SK-N-SH (cell line): ENCODE measurements at regions not wholly inside any gene's neighbourhood (a gene's known extent, or its start where the extent isn't known, plus 50 kb on each side); places are given as distances from the start of the nearest gene placed in this dataset.

Source experiments
- CTCF ChIA-PET: fragments of 300-600, 350-600 bp; formaldehyde crosslinking; extraction: SDS; loops from one replicate; lab custom pipeline; 2021; lab: Yijun Ruan, JAX
- POLR2A ChIA-PET: fragments of 350-600 bp; sonication (Branson Sonifier 250); formaldehyde crosslinking; extraction: SDS; loops from one replicate; lab custom pipeline; 2020; ENCODE audit warnings: antibody characterized with exemption, inconsistent platforms; lab: Yijun Ruan, JAX
- DNase-seq: peaks from one replicate; pipeline ENCODE4 v3.0.0; 2012
- H2AFZ ChIP-seq: fragments of 200-600 bp; sonication (generic); 2 replicates; pipeline ENCODE4 v1.8.1; 2016; ENCODE audit warnings: antibody characterized with exemption, mild to moderate bottlenecking, low read depth
- H3F3A ChIP-seq: fragments of 200-600 bp; sonication (generic); replicated peaks from 2 replicates; pipeline ENCODE3; 2016; ENCODE audit warnings: antibody characterized with exemption, mild to moderate bottlenecking; ENCODE audit not compliant: insufficient read depth
- H3K27ac ChIP-seq, 2 experiments: fragments of 200-500 bp in 1 of 2; fragments of 200-600 bp in 1 of 2; sonication (Bioruptor generic) in 1 of 2; sonication (generic), shearing (Covaris generic) in 1 of 2; 2 replicates each; pipeline versions ENCODE4 v1.5.1 to v1.6.1; 2014 to 2016; ENCODE audit warnings: low read depth in 2 of 2, inconsistent platforms in 1 of 2, low read length in 1 of 2, mild to moderate bottlenecking in 1 of 2, mixed read lengths in 1 of 2
- H3K27me3 ChIP-seq: fragments of 200-600 bp; sonication (generic), shearing (Covaris generic); 2 replicates; pipeline ENCODE4 v1.6.1; 2016; ENCODE audit warnings: mixed run types; ENCODE audit not compliant: insufficient read depth
- H3K36me3 ChIP-seq, 2 experiments: fragments of 200-500 bp in 1 of 2; fragments of 200-600 bp in 1 of 2; sonication (Bioruptor generic) in 1 of 2; sonication (generic) in 1 of 2; replicated peaks in 1 of 2; 2 replicates each; pipeline versions ENCODE3 to v1.5.1; 2014 to 2016; ENCODE audit warnings: low read length in 1 of 2, mild to moderate bottlenecking in 1 of 2; ENCODE audit not compliant: insufficient read depth in 2 of 2, control insufficient read depth in 1 of 2
- H3K4me1 ChIP-seq, 2 experiments: fragments of 200-500 bp in 1 of 2; fragments of 200-600 bp in 1 of 2; sonication (Bioruptor generic) in 1 of 2; sonication (generic), shearing (Covaris generic) in 1 of 2; 2 replicates each; pipeline versions ENCODE4 v1.5.1 to v1.6.1; 2014 to 2016; ENCODE audit warnings: low read depth in 1 of 2, low read length in 1 of 2, mixed run types in 1 of 2; ENCODE audit not compliant: insufficient read depth in 2 of 2, control insufficient read depth in 1 of 2
- H3K4me2 ChIP-seq: fragments of 200-600 bp; sonication (generic), shearing (Covaris generic); 2 replicates; pipeline ENCODE4 v1.6.1; 2017; ENCODE audit warnings: mixed run types
- H3K4me3 ChIP-seq, 2 experiments: fragments of 200-500 bp in 1 of 2; fragments of 200-600 bp in 1 of 2; sonication (Bioruptor generic) in 1 of 2; sonication (generic), shearing (Covaris generic) in 1 of 2; 2 replicates each; pipeline versions ENCODE4 v1.5.1 to v1.8.1; 2014 to 2016; ENCODE audit warnings: low read depth in 2 of 2, inconsistent platforms in 1 of 2, low read length in 1 of 2, mild to moderate bottlenecking in 1 of 2, mixed read lengths in 1 of 2, moderate library complexity in 1 of 2
- H3K79me2 ChIP-seq: fragments of 200-600 bp; sonication (generic); 2 replicates; pipeline ENCODE4 v1.8.1; 2017; ENCODE audit warnings: mild to moderate bottlenecking; ENCODE audit not compliant: insufficient read depth
- H3K9ac ChIP-seq: fragments of 200-600 bp; sonication (generic); 2 replicates; pipeline ENCODE4 v1.6.1; 2017; ENCODE audit warnings: mixed run types
- H3K9me2 ChIP-seq: fragments of 200-600 bp; sonication (generic); 2 replicates; pipeline ENCODE4 v1.6.1; 2017; ENCODE audit warnings: mixed run types
- H3K9me3 ChIP-seq: fragments of 200-600 bp; sonication (generic); 2 replicates; pipeline ENCODE4 v1.6.1; 2017; ENCODE audit warnings: mixed run types, mild to moderate bottlenecking, moderate library complexity
- H4K20me1 ChIP-seq: fragments of 200-600 bp; sonication (generic); 2 replicates; pipeline ENCODE4 v1.6.1; 2017; ENCODE audit warnings: mild to moderate bottlenecking, mixed run types; ENCODE audit not compliant: insufficient read depth
- EP300 ChIP-seq, 2 experiments: IDR thresholded peaks; 2 replicates each; pipeline versions ENCODE4 v1.4.0 to v1.6.1; 2012; ENCODE audit warnings: borderline replicate concordance in 1 of 2, low read depth in 1 of 2, low read length in 1 of 2
- FOXM1 ChIP-seq: IDR thresholded peaks from 2 replicates; pipeline ENCODE4 v1.4.0; 2012; ENCODE audit warnings: low read depth, mild to moderate bottlenecking
- GABPA ChIP-seq: IDR thresholded peaks from 2 replicates; pipeline ENCODE4 v1.4.0; 2012; ENCODE audit warnings: low read depth, mild to moderate bottlenecking
- GATA2 ChIP-seq: sonication (generic); formaldehyde crosslinking; IDR thresholded peaks from 2 replicates; pipeline ENCODE4 v1.5.0; 2020; ENCODE audit warnings: mild to moderate bottlenecking, missing genetic modification reagents
- MXI1 ChIP-seq: IDR thresholded peaks from 2 replicates; pipeline ENCODE4 v1.6.1; 2012; ENCODE audit warnings: mild to moderate bottlenecking, low read depth, low read length, improper control_type of control experiment
- NFIC ChIP-seq: IDR thresholded peaks from 2 replicates; pipeline ENCODE4 v1.4.0; 2012; ENCODE audit warnings: borderline replicate concordance
- NRF1 ChIP-seq: IDR thresholded peaks from 2 replicates; pipeline ENCODE4 v1.6.1; 2012; ENCODE audit warnings: low read depth, mild to moderate bottlenecking, low read length
- RCOR1 ChIP-seq: fragments of 150-350 bp; IDR thresholded peaks from 2 replicates; pipeline ENCODE4 v1.6.1; 2017; ENCODE audit warnings: antibody characterized with exemption, low read length
- RFX5 ChIP-seq: IDR thresholded peaks from 2 replicates; pipeline ENCODE4 v1.6.1; 2012; ENCODE audit warnings: mild to moderate bottlenecking, improper control_type of control experiment, low read length
- SIN3A ChIP-seq: IDR thresholded peaks from 2 replicates; pipeline ENCODE4 v1.6.1; 2012; ENCODE audit warnings: low read depth, mild to moderate bottlenecking, low read length, moderate library complexity, borderline replicate concordance
- WGBS: methylation state at CpG from one replicate; pipeline ENCODE4 v1.1.6; 2017; ENCODE audit warnings: low lambda C conversion rate; 5-methylcytosine and 5-hydroxymethylcytosine counted together
- TF ChIP-seq, protein P1 (sequence below): fragments of 200-600 bp; sonication (generic); IDR thresholded peaks from 2 replicates; pipeline ENCODE4 v1.6.1; 2017; ENCODE audit warnings: antibody characterized with exemption, mild to moderate bottlenecking, moderate library complexity
- TF ChIP-seq, protein P2 (sequence below): IDR thresholded peaks from 2 replicates; pipeline ENCODE4 v1.4.0; 2012; ENCODE audit warnings: low read depth
- TF ChIP-seq, protein P3 (sequence below): IDR thresholded peaks from 2 replicates; pipeline ENCODE4 v1.4.0; 2012; ENCODE audit warnings: low read depth, borderline replicate concordance
- TF ChIP-seq, protein P4 (sequence below): fragments of 150-350 bp; IDR thresholded peaks from 2 replicates; pipeline ENCODE4 v1.6.1; 2016; ENCODE audit warnings: mild to moderate bottlenecking, low read depth, low read length
- TF ChIP-seq, protein P5 (sequence below): IDR thresholded peaks from 2 replicates; pipeline ENCODE4 v1.6.1; 2012; ENCODE audit warnings: mild to moderate bottlenecking, low read depth, low read length, moderate library complexity

DNA sequence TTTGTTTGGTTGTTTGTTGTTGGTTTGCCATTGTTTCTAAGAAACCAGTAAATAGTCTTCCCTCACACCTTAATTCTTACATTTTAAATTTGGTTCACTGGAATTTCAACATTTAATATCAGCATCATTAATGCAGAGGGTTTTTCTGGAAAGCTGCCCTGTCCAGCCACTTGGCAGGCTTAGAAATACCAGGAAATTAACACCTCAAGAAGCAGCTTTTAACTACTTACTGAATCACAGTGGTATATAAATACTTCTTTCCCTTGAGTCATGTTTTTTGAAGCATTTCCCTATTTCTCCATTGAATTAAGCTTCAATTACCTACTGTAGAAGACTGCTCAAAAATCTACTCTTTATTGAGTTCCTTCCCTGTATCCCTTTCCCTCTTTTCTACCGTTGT lies 1221.1 kb upstream of the ADGRL3 start (continued):
- TF ChIP-seq, protein P1, sequence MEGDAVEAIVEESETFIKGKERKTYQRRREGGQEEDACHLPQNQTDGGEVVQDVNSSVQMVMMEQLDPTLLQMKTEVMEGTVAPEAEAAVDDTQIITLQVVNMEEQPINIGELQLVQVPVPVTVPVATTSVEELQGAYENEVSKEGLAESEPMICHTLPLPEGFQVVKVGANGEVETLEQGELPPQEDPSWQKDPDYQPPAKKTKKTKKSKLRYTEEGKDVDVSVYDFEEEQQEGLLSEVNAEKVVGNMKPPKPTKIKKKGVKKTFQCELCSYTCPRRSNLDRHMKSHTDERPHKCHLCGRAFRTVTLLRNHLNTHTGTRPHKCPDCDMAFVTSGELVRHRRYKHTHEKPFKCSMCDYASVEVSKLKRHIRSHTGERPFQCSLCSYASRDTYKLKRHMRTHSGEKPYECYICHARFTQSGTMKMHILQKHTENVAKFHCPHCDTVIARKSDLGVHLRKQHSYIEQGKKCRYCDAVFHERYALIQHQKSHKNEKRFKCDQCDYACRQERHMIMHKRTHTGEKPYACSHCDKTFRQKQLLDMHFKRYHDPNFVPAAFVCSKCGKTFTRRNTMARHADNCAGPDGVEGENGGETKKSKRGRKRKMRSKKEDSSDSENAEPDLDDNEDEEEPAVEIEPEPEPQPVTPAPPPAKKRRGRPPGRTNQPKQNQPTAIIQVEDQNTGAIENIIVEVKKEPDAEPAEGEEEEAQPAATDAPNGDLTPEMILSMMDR, result no peak
- TF ChIP-seq, protein P2, sequence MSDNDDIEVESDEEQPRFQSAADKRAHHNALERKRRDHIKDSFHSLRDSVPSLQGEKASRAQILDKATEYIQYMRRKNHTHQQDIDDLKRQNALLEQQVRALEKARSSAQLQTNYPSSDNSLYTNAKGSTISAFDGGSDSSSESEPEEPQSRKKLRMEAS, result no peak
- TF ChIP-seq FOXM1 (no peak), GATA2 (CRISPR knock-in tag) (no peak), GABPA (no peak)
- TF ChIP-seq, protein P3, sequence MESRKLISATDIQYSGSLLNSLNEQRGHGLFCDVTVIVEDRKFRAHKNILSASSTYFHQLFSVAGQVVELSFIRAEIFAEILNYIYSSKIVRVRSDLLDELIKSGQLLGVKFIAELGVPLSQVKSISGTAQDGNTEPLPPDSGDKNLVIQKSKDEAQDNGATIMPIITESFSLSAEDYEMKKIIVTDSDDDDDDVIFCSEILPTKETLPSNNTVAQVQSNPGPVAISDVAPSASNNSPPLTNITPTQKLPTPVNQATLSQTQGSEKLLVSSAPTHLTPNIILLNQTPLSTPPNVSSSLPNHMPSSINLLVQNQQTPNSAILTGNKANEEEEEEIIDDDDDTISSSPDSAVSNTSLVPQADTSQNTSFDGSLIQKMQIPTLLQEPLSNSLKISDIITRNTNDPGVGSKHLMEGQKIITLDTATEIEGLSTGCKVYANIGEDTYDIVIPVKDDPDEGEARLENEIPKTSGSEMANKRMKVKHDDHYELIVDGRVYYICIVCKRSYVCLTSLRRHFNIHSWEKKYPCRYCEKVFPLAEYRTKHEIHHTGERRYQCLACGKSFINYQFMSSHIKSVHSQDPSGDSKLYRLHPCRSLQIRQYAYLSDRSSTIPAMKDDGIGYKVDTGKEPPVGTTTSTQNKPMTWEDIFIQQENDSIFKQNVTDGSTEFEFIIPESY, result no peak

DNA sequence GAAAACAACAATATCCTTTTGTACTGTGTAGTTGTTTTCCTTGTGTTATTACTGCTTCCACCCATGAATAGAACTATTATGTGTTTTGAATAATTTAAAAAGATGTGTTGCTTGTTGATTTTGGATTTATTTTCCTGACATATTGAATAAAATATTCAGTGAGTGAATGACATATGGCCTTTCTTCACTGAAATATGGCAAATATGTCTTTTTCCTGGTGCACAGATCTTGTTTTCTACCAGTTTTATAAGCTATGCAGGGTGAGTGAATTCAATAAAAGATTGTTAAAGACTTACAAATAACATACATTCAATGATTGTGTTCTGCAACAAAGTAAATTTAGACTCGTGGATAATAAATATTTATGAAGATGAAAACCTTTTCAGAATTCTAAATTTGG lies 1216.3 kb upstream of the ADGRL3 start:
- no peaks in the 10 kb centered on the region for H3K9me3 ChIP-seq
- no peaks in the 10 kb centered on the region for H4K20me1 ChIP-seq
- no peaks in the 10 kb centered on the region for H3K27me3 ChIP-seq
- TF ChIP-seq GATA2 (CRISPR knock-in tag), result no peak
- TF ChIP-seq, protein P4, sequence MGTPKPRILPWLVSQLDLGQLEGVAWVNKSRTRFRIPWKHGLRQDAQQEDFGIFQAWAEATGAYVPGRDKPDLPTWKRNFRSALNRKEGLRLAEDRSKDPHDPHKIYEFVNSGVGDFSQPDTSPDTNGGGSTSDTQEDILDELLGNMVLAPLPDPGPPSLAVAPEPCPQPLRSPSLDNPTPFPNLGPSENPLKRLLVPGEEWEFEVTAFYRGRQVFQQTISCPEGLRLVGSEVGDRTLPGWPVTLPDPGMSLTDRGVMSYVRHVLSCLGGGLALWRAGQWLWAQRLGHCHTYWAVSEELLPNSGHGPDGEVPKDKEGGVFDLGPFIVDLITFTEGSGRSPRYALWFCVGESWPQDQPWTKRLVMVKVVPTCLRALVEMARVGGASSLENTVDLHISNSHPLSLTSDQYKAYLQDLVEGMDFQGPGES, result no peak
- H3K9me2 ChIP-seq, result no peaks in the 10 kb centered on the region
- ChIA-PET CTCF (no interaction called here), POLR2A (no interaction called here)
- H3K27ac ChIP-seq, result no peak overlapping the region
- H3K9ac ChIP-seq, result no peak overlapping the region
- no peaks in the 10 kb centered on the region for H3K79me2 ChIP-seq
- no peak overlapping the region for H2AFZ ChIP-seq
- H3K4me1 ChIP-seq, result no peaks in the 10 kb centered on the region
- H3K4me2 ChIP-seq, result no peak overlapping the region
- no peak overlapping the region for H3K4me3 ChIP-seq
- no peaks in the 10 kb centered on the region for H3K36me3 ChIP-seq
- no peaks in the 10 kb centered on the region for H3F3A ChIP-seq
- DNase-seq, result no peak
- WGBS, result 3% methylated on average over 1 of the region's 1 CpG

DNA sequence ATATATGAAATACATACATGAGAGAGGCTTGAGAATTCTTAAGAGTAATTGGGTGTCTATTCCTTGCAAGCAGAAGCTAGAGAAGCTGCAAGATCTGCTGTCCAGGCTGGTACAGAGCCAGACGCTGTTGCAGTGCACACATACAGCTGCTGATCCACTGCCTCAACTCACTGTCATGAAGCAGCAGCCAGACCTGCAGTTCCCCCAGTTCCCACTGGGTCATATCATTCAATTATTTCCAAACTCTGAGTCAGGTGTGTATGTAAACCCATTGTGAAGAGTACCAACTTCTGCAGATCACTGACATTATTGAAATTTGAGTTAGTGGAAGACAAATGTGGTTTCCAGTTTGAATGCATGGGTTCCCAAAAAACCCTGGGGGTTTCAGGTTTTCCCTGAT lies 1212.8 kb upstream of the ADGRL3 start:
- H3K9me3 ChIP-seq, result no peaks in the 10 kb centered on the region
- H3K4me2 ChIP-seq, result no peak overlapping the region
- H3F3A ChIP-seq, result no peaks in the 10 kb centered on the region
- ChIA-PET POLR2A (no interaction called here), CTCF (no interaction called here)
- DNase-seq, result no peak
- H3K79me2 ChIP-seq, result no peaks in the 10 kb centered on the region
- H3K9ac ChIP-seq, result no peak overlapping the region
- H3K9me2 ChIP-seq, result no peaks in the 10 kb centered on the region
- 40% methylated on average over 1 of the region's 1 CpG for WGBS
- H2AFZ ChIP-seq, result no peak overlapping the region
- no peak overlapping the region for H3K27ac ChIP-seq
- no peaks in the 10 kb centered on the region for H3K27me3 ChIP-seq
- H3K36me3 ChIP-seq, result no peaks in the 10 kb centered on the region
- no peak overlapping the region for H3K4me3 ChIP-seq
- no peaks in the 10 kb centered on the region for H3K4me1 ChIP-seq
- H4K20me1 ChIP-seq, result no peaks in the 10 kb centered on the region
- TF ChIP-seq RCOR1, result no peak
- no peak for TF ChIP-seq NRF1
- TF ChIP-seq EP300 (IDR thresholded peaks at IDR 0.05; ENCODE audit: borderline replicate concordance in 1 of 2, low read depth in 1 of 2, low read length in 1 of 2), result no peak
- no peak for TF ChIP-seq SIN3A
- no peak for TF ChIP-seq NFIC
- TF ChIP-seq, protein P5, sequence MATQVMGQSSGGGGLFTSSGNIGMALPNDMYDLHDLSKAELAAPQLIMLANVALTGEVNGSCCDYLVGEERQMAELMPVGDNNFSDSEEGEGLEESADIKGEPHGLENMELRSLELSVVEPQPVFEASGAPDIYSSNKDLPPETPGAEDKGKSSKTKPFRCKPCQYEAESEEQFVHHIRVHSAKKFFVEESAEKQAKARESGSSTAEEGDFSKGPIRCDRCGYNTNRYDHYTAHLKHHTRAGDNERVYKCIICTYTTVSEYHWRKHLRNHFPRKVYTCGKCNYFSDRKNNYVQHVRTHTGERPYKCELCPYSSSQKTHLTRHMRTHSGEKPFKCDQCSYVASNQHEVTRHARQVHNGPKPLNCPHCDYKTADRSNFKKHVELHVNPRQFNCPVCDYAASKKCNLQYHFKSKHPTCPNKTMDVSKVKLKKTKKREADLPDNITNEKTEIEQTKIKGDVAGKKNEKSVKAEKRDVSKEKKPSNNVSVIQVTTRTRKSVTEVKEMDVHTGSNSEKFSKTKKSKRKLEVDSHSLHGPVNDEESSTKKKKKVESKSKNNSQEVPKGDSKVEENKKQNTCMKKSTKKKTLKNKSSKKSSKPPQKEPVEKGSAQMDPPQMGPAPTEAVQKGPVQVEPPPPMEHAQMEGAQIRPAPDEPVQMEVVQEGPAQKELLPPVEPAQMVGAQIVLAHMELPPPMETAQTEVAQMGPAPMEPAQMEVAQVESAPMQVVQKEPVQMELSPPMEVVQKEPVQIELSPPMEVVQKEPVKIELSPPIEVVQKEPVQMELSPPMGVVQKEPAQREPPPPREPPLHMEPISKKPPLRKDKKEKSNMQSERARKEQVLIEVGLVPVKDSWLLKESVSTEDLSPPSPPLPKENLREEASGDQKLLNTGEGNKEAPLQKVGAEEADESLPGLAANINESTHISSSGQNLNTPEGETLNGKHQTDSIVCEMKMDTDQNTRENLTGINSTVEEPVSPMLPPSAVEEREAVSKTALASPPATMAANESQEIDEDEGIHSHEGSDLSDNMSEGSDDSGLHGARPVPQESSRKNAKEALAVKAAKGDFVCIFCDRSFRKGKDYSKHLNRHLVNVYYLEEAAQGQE, result no peak
- no peak for TF ChIP-seq GABPA
- no peak for TF ChIP-seq RFX5
- TF ChIP-seq, protein P4, result no peak
- TF ChIP-seq MXI1, result no peak
